ENCODE measurements at regions not wholly inside any gene's neighbourhood (a gene's known extent, or its start where the extent isn't known, plus 50 kb on each side); places are given as distances from the start of the nearest gene placed in this dataset.
"Not testable (repeated sequence)": the region's sequence is repeated elsewhere in the genome, so short reads cannot be mapped to it uniquely, and the experiment has no call there.

- no peak for DNase-seq
Measured at GRCh38 chr6:149244105-149244504, 73.4 kb upstream of the TAB2 start.

- no peak for DNase-seq
Measured at GRCh38 chr6:149246691-149247384, 70.7 kb upstream of the TAB2 start.

- no peak for DNase-seq
Measured at GRCh38 chr6:149247385-149247763, 70.1 kb upstream of the TAB2 start.

- DNase-seq, result not testable (repeated sequence)
Measured at GRCh38 chr6:149248263-149248662, 69.2 kb upstream of the TAB2 start.

GRCh38 chr6:149248693-149249369, 68.7 kb upstream of the TAB2 start:
- DNase-seq, result no peak

GRCh38 chr6:149249370-149250357, 67.8 kb upstream of the TAB2 start:
- no peak for DNase-seq

GRCh38 chr6:149250951-149251350, 66.6 kb upstream of the TAB2 start:
- no peak for DNase-seq

- DNase-seq, result no peak
Measured at GRCh38 chr6:149252622-149253021, 64.9 kb upstream of the TAB2 start.

GRCh38 chr6:149254253-149254652, 63.3 kb upstream of the TAB2 start:
- no peak for DNase-seq

- DNase-seq, result no peak
Measured at GRCh38 chr6:149259753-149260152, 57.8 kb upstream of the TAB2 start.

- DNase-seq, result no peak
Measured at GRCh38 chr6:149260214-149260874, 57.2 kb upstream of the TAB2 start.

GRCh38 chr6:149261364-149262040, 56.0 kb upstream of the TAB2 start:
- DNase-seq, result no peak

- DNase-seq, result no peak
Measured at GRCh38 chr6:149263321-149263720, 54.2 kb upstream of the TAB2 start.

- DNase-seq, result peak; percentile 74
Measured at GRCh38 chr6:149264629-149265028, 52.9 kb upstream of the TAB2 start.

GRCh38 chr6:149265945-149266344, 51.6 kb upstream of the TAB2 start:
- DNase-seq, result no peak

GRCh38 chr6:149266659-149267058, 50.9 kb upstream of the TAB2 start:
- DNase-seq, result no peak

GRCh38 chr6:149267072-149267471, 50.4 kb upstream of the TAB2 start:
- no peak for DNase-seq

GRCh38 chr6:149267513-149268043, 49.9 kb upstream of the TAB2 start:
- no peak for DNase-seq

Measured in activated effector memory CD4-positive, alpha-beta T cell treated with anti-CD3 and anti-CD28 coated beads, Interleukin-2, amount 50 U/mL, for 16 hours (primary cell).